HG02571 (cell line): ENCODE measurements at regions not wholly inside any gene's neighbourhood (a gene's known extent, or its start where the extent isn't known, plus 50 kb on each side); places are given as distances from the start of the nearest gene placed in this dataset.
A peak's percentile ranks its signal among the peaks of the same experiment; 100 is the strongest.

ENCODE experiments used
- ATAC-seq: cut with Tn5 transposase; IDR thresholded peaks from one replicate; pipeline ENCODE4 v1.9.1; 2021; ENCODE audit warnings: mild to moderate bottlenecking, moderate library complexity; ENCODE audit not compliant: unreplicated experiment

DNA sequence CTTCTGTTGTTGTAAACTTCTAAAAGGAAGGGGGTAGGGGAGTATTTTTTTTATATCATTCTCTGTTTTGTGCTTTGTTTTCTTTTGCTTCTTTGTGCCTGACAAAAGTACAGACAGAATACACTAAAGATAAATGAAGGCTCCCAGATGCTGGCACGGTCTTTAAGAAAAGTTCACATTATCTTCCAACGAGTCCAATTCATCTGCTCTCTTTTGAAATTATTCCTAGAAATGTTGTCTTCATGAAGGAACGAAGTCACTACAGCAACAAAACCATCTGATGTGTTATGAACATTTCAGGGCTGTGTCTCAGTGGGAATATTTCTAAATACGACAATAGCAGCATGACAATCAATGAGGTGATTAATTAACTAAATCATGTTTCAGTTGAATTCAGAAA is 813.8 kb upstream of the HTR2C start:
- ATAC-seq: no peak

DNA sequence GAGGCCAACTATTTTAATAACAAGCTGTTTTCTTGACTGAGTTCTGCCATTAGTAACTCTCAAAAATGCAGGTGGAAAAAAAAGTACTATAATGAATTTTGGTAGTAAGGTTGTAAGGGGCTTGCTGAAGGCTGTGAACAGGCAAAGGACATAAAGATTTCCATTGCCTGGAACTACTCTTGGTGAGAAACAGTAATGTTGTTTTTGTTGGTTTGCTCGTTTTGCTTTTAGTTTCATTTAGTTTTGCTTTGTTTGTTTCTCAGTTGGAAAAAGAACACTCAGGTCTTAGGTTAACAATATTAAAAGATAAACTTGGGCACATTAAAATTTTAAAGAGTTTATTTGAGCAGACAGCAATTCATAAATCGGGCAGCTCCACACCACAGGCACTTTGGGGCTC is 824.5 kb upstream of the HTR2C start:
- no peak for ATAC-seq

DNA sequence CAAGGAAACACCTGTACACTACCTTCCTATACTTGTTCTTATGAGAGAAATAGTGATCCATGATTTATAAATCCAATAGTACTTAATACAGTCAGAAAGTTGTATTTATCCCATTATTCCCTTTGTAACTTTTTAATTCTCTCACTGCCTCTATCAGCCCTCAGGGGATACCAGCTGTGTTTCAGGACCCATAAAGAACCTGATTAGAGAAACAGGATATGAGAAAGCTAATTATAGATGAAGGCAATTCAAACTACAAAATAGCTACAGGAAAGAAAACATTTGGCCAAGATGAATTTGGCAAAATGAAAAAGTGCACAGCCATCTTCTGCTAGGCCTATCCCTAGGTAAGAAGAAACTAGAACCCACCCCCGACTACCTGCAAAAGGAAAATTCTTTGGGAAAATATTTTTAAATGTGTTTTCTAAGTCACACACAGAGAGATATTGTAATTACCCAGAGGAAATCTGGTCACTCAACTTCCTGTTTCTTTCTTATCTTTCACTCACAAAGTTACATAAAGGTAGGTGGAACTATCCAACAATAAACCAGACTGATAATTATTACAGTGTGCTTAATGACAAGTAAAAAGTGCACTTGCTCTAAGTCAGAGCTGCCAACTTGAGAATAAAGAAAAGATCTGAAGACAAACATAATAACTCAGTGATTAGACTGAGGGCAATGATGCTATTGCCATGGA is 836.5 kb upstream of the HTR2C start:
- no peak for ATAC-seq

DNA sequence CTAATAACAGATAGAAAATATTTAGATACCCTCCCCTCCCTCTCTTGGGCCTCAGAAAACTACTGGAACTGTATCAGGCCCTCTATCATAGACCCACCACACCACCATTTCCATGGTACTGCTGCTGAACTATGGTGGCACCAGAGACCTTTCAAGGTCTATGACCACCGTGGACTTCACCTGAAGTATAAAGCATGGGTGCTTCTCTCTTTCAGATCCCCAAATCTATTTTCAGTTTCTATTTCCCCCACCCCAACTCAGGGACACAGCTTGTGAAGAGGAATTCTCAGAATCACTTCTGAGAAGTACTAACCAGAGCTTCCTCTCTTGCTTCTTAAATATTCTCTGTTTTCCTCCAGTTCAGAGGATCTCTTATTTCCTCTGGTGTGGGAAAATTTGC is 840.8 kb upstream of the HTR2C start:
- peak; percentile 49 for ATAC-seq

DNA sequence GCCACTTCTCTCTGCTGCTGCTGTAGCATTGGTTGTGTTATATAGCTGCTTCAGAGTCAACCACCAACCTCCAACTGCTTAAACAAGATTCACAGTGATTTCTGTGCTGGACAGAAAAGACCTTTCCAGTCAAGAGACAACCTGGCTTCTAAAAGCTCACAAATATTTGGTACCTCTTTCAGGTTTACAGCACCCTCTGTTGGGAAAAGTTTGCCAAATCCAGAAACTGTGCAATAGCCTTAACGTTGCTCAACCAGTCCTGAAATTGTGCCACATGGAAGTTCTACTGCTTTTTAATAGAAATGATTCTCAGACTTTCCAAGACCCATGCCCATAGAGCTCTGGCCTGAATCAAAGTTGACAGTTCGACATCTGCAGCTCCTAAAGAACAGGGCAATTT is 842.1 kb upstream of the HTR2C start:
- no peak for ATAC-seq

DNA sequence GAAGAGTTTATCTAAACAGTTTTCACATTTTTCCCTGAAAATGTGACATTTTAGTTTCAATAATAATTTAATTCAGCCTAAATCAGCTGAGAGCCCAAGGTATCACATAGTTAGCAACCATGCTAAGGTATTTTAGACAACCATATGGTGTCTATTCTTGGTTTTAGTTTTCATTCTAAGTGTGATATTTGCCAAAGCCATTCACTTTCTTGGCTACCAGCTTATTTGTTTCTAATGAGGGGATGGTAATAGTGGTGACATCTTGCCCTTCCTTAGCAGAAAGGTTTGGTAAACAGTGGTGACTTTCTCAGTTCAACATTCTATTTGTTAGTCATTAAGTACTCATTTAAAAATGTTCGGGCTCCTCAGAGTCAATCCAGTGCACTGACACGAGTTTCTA is 854.9 kb upstream of the HTR2C start:
- ATAC-seq: no peak

DNA sequence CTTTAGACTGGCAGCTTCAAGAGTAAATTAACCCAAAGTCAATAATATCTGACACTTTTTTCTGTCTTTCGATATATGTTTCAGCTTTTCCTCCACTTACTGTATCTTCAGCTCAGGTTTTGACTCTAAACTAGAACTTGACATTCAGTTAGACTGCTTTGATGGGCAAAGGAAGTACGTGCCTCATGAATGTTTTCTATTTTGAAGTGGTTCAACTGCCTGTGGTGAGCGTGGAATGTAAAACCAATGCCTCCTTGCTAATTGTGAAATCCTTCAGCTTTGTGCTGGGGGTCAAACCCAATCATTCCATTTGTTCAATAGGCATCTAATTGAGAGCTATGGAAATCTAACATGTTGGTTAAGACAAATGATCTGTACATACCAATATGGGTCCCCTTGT is 857.0 kb upstream of the HTR2C start:
- no peak for ATAC-seq

DNA sequence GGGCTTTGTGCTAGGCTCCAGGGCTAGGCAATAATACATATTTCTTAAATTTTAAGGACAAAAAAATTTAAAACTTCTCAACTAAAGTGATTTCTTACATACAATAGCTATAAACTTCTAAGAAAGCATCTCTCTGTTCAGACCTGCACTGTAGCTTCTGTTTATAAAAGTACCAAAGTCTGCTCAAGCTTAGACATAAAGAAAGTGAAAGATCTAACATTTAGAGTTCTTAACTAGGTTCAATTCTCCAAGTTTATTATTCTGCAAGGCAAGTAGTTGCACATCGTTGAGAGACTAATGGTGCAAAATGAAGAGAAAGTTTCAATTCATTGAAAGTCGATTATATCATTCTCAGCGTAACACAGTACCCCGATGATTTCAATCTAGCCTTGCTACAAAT is 857.4 kb upstream of the HTR2C start:
- ATAC-seq: no peak

DNA sequence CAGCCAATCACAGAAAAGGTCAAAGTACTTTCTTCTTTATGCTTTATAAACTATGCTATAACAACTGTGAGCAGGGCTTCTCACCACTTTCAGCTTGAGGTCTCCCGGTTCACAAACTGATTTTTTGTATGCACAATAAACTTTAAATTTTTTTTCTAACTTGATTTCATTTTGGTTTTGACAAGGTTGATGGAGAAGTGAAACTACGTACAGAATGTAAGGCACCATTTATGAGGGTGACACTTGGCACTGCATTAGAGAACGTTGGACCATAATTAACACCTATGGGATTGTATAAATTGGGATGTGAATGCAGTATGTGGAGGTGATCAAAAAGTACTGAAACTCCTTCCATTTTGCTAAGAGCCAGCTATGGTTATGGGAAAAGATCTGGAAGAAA is 857.9 kb upstream of the HTR2C start:
- ATAC-seq: no peak

DNA sequence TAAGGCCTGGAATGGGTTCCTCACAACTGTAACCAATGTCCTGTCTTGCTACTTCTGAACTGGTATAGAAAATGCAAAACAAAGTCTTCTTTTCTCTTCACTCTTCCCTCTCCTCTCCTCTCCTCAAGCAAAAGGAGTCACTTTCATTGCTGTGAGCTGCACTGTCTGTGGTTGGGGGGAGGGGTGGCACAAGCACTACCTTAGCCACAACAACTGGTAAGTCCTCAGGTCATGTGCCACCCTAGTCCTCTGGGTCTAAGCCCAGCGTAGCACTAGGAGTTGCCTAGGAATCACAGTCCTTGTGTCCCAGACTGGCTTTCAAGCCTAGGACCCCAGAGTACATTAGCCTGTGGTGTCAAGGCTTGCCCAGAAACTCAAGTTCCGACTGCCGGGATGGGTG is 859.3 kb upstream of the AMOT start:
- no peak for ATAC-seq

DNA sequence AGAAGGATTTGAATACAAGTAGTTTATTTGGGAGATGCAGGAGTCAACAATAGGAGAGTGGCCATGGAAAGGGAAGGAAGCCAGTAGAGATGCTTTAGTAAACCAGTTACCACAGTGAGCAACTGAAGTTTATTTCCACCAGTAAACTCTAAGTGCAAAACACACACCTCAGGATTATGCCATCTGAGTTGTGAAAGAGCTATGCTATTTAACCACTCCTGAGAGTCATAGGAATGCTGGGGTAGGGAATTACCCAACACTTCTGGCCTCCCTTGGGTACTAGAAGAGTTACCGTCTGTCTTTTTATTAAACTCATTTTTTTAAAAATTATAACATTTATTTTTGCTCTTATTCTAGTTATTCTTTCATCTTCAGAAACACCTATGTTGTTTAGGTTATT is 834.6 kb upstream of the AMOT start:
- ATAC-seq: no peak

DNA sequence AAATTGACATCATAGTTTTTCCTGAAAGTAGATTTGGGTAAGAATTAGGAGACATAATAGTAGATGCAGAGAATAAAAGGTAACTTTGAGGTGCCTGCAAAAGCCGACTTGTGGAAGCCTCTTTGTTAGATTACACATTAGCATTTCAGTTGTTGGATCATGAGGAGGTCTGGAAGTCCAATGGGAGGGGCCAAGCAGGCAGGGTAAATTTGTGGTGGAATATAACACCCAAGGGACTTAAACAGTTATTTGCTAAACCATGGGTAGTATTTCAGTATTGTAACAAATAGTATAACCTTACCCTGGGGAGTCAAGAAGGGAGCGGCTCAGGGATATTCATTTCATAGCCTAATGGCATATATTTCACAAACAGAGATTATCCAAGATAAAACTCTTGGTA is 810.7 kb upstream of the AMOT start:
- no peak for ATAC-seq

DNA sequence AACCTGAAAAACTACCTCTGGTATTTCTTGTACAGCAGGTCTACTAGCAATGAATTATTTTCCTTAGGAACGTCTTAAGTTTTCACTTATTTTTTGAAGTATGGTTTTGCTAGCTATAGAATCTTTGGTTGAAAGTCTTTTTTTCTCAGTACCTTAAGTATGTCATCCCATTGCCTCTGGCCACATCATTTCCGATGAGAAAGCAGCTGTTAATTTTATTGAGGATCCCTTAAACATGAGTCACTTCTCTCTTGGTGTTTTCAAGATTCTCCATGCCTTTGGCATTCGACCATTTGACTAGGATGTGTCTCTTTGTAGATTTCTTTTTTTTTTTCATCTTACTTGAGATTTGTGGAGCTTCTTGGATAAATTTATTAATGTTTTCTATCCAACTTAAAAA is 803.8 kb upstream of the AMOT start:
- ATAC-seq: no peak

DNA sequence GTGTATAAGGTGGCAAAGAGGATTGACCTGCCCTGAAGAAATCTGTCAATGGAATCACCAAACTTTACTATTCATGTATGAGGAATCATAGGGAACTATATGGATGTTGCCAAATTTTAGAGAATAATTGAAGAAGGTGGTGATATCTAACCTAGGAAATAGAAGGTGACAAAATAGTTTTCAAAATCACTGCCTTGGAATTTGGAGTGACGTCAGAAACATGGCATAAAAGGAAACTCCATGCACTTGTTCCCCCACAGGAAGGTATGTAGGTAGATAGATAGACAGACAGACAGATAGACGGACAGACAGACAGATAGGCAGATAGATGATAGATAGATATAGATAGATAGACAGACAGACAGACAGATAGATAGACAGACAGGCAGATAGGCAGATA is 793.9 kb upstream of the AMOT start:
- ATAC-seq: no peak

DNA sequence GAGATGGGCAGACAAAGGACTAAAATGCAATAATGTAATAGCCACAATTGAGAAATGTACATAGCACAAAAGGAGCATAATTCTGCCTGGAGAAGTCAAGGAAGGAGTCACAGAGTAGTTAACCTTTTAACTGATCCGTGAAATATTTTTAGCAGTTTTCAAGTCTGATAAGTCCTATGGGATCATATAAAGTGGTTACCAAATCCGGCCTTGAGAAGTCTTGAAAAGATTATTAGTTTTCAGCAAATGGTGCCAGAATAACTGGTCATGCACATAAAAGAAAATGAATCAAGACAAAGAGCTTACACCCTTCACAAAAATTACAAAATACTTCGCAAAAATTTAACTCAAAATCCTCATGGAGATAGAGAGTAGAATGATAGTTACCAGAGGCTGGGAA is 788.7 kb upstream of the AMOT start:
- no peak for ATAC-seq

DNA sequence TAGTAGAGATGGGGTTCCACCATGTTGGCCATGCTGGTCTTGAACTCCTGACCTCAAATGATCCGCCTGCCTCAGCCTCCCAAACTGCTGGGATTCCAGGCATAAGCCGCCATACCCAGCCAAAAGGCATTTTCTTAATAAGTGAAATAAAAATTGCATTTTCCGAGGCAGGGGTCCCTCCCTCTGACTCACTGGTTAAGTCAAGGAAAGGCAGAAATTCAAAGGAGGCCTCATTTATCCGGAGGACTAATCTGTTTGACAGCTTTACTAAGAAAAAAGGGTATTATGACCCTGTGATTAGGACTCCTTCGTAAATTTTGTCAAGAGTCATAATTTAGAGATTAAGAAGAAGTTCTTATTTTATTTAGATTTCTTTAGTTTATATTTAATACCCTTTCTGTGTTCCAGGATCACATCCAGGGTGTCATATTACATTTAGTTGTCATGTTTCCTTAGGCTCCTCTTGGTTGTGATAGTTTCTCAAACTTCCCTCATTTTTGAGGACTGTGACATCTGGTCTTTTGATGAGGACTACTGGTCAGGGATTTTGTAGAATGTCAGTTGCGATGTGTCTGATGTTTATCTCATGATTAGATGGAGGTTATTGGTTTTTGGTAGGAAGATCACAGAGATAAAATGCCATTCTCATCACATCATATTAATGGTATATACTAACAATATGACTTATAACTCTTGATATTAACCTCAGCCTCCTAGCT is 753.7 kb upstream of the AMOT start:
- ATAC-seq: no peak

DNA sequence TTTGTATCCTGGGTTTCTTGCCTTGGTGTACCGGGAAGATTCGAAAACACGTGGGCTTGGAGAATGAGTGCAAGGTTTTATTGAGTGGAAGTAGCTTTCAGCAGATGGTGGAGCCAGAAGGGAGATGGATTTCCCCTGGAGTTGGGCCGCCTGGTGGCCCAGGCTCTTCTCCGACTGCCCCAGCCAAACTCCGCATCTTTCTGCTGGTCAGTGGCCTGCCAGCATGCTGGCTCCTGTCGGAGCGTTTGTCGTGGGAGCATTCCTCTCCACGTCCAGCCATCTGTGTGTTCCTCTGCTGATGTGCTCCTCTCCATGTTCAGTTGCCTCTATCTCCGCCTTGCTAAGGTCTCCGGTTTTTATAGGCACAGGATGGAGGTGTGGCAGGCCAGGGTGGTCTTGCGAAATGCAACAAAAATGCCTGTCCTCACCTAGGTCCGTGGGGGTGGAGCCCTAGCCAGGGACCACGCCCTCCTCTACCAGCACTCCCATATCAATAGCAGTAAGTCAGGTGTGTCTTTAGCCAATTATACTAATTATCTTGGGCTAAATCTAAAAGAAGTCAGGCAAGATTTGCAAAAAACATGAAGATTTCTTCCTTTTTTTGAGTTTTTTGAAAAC is 745.8 kb upstream of the AMOT start:
- ATAC-seq: no peak

DNA sequence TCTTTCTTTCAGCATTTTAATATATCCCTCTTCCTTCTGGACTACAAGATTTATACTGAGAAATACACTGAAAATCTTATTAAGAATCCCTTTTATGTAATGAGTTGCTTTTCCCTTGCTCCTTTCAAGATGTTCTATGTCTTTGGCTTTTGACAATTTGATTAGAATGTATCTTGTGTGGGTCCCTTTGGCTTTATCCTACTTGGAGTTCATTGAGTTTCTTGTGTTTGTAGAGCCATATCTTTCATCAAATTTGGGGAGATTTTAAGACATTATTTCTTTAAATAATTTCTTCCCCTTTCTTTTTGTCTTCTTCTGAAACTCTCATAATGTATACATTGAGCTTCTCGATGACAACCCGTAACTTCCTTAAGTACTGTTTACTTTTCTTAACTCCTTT is 739.9 kb upstream of the AMOT start:
- no peak for ATAC-seq

DNA sequence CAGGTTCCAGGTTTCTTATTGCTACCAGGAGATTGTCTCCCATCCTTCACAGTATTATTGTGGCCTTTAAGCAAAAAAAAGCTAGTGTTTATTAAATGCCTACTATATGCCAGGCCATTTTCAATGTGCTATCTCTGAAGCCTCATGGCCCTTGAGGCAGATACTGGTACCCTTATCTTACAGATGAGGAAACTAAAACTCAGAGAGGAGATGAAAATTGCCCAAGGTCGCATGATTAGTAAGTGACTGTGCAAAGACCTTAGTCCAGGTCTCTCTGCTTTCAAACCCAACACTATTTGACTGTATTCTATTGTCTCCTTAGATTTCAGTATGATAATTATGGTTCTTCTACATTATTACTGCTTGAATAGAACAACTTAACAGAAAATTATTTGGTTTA is 717.9 kb upstream of the AMOT start:
- no peak for ATAC-seq

DNA sequence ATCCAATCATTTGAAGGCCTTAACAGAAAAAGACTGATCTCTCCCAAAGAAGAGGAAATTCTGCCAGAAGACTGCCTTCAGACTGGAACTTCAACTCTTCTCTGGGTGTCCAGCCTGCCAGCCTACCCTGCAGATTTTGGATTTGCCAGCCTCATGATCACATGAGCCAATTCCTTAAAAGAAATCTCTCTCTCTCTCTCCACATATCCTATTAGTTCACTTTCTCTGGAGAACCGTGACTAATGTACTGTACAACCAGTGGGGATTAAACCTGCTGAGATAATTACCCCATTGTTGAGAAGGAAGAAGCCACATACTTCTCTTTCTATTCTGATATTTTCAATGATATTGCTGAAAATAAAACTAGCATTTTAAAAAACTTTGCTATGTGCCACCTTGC is 711.3 kb upstream of the AMOT start:
- ATAC-seq: no peak

DNA sequence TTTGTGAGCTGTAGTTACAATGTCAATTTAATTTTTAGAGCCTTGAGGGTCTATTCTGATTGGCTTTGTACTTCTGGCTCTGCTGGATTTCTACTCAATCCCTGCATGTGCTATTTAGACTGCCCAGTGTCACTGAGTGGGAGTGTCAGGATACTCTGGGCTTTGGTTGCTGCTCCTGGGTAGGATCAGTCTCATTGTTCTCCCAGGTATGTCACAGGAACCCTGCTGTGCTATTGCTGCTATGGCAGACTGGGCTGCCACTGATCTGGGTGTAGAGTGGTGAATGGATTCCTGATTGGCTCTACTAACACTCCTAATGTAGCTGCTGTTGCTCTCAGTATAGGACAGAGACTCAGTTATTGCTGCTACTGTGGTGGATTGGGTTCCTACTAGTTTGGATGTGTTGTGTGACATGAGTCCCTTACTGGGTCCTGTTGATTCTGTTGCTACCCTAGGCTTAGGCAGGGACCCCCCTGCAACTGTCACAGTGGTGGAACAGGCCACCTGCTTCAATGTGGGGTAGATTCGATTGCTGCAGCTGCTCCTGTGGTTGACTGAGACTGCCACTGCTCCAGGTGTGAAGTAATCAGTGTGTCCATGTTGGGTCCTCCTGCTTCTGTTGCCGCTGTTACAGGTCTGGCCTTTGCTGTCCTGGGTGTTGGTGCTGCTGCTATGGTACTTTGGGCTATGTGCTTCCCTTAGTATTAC is 707.8 kb upstream of the AMOT start:
- ATAC-seq: no peak

DNA sequence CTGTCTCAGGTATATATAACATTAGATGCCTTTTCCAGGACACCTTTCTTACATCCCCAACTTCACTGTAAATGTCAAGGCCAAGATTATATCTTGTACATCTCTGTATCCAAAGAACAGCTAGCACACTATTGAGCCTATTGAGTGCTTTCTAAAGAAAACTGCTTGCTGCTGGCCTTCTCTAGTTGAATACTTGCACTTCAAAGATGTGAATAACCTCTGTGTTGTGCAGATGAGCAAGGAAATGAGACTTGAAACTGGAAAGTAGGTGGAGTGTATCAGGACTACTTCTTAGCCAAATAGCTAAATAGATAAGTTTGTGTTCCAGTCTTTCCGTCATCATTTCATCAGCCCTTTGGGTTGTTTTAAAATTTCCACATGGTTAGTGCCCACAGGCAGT is 704.4 kb upstream of the AMOT start:
- no peak for ATAC-seq
